CD4-positive, alpha-beta T cell treated with Interleukin-17A for 1 hour (primary cell): ENCODE measurements at regions not wholly inside any gene's neighbourhood (a gene's known extent, or its start where the extent isn't known, plus 50 kb on each side); places are given as distances from the start of the nearest gene placed in this dataset.
"Not testable (repeated sequence)": the region's sequence is repeated elsewhere in the genome, so short reads cannot be mapped to it uniquely, and the experiment has no call there.

Source experiments
- DNase-seq: peaks from one replicate; pipeline ENCODE4 v3.0.0-alpha.2; 2020

DNA sequence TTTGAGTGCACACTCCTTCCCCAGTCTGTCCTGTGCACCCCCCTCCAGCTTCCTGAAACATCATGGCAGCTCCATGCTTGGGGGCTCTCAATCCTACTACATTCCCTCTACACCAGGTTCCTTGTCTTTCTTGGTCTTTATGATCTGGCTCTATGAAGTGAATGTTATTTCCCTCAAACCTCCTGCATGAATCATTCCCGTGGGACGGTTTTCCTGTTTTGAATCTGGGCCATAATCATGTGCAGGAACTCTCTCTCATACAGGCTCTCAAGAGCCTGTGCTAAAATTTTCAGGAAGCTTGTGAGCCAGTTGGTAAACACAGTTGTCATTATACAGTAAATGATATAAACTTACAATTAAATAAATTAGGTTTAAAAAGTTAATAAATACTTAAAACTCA, 89.8 kb upstream of the KCNE2 start:
- DNase-seq = no peak

DNA sequence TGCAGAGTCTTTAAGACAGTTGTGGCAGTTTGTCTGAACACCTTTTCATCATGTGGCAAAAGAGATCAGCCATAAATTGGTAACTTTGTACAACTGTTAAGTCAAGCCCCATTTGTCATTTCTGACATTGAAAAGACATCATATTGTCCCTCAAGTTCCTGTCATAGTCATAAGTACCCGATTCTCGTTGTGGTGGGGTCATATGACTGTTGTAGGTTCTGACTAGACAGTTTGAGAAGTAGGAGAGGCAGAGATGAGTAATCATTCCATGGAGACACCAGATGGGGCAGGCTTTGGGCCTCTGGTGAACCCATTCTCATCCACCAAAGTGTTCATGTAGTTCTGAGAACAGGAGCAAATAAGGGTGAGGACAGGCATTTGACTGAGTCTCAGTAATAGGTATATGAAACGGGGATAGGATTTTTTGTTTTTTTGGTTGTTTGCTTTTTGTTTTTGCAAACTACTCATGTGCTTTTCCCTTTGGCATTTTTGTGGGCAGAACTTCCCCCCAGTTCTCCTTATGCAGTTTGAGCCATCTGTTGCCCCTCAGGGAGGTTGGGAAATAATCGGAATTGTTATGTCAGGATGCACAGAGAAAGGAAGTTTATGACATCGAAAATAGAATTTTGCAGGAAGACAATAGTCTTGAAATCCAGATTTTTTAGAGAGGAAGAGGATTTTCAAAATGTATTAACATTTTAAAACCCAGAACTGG, 86.9 kb upstream of the KCNE2 start:
- no peak for DNase-seq

DNA sequence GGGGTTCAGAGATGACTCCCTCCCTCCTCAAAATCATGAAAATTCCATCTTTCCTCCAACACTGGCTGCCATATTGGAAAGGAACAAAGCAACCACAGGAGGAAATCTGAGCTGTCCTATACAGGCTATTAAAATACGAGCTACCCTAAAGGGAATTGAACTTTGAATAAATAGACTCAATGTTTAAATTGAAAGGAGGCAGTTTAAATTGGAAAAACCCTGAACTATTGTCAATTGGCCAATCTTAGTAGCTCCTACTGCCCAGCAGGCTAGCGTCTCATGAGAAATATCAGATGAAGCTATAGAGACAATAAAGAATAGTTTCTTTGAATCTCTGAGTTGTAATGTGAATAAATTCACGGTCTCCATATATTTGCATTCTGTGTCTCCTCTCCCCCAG, 85.4 kb upstream of the KCNE2 start:
- no peak for DNase-seq

DNA sequence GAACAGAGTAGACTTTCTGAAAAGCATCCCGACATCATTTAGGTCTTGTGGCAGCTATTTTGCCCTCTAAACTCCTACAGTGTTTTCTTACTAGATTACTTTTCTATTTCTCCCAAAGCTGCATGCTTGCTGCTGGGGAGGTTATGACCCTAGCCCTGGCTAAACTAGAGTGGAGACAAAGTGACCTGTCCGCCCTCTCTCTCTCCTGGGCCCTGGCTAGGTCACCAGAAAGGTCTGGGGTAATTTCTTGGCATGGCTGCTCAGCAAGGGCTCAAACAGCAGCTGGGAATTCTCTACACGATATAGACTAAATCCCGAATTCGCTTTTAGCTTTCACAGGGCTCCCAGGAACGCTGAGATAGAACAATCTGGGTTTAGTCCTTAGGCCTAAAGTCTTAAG, 84.5 kb upstream of the KCNE2 start:
- no peak for DNase-seq

DNA sequence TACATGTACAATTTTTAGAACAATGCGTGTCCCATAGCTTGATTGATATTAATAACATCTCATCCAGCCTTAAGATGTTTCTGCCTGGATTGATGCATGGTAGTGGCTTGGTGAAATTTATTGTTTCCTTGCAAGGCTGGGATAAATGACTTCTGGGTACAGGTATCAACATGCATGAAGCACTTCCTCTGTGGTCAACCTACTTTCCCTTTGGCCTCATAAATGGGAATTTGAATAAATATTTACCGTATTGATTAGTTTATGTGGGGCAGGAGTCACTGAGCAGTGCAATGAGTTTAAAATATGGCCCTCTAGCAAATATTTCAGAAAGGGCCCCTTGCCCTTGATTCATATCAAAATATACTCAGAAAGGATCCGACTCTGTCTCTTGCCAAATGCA, 83.9 kb upstream of the KCNE2 start:
- DNase-seq = no peak

DNA sequence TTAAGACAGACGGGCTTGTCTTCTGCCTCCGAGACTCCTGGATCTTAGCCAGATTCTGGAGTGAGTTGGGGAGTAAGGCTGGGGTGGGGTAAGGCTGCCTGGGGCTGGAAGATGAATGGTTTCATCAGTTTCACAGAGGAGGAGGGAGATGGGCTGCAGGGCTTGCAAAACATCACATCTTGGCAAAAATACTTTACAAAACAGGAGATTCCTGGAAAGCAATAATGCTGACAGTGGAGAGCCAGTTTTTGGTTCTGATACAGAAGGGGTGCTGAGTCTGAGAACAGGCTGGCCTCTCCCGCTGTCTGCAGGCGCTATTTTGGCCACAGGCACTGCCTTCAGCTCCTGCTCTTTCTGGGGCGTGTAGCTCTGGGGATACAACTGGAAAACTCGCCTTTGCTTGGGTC, 83.4 kb upstream of the KCNE2 start:
- no peak for DNase-seq

DNA sequence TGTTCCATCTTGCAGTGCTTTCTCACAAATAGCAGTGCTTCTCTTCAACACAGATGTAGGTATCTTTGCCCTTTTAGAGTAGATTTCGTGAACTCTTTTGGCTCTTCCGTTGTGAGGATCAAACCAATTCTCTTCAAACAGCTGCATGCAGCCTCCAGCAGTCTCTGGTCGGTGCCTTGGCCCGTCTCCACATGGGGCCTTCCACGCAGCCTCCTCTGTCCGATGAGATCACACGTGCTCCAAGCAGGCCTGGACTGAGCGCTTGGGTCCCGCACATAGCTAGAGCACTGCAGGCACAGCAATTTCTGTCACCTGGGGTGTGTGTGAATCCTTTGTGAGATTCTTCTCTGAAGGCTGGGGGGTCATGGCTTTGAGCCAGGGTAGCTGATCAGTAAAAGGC, 82.8 kb upstream of the KCNE2 start:
- no peak for DNase-seq

DNA sequence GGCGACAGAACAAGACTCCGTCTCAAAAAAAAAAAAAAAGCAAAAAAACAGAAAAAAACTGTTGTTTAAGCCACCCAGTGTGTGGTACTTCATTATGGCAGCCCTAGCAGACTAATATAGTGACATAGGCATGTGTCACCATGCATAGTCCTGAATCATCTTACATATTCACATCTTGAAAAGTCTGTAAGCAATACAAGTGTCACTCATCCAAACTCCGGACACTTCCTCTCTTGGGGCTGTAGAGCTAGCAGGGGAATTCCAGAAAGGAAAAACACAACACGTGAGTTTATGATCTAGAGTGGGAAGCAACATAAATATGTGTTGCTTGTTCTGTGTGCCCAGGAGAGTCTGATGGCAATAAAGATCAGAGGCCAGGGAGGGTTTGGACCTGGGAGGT, 81.6 kb upstream of the KCNE2 start:
- DNase-seq = no peak

DNA sequence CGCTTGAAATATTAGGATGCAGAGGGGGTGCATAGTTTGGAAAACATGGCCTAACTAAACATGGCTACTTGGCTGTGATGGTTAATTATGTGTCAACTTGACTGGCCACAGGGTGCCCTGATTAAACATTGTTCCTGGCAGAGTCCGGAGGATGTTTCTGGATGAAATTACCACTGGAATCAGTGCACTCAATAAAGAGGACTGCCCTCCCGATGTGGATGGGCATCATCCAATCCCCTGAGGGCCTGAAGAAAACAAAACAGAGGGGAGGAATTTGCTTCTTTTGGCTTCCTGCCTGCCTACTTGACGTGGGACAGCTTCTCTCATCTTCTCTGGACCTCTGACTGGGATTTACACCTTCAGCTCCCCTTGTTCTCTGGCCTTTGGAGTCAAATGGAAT, 79.1 kb upstream of the KCNE2 start:
- no peak for DNase-seq

DNA sequence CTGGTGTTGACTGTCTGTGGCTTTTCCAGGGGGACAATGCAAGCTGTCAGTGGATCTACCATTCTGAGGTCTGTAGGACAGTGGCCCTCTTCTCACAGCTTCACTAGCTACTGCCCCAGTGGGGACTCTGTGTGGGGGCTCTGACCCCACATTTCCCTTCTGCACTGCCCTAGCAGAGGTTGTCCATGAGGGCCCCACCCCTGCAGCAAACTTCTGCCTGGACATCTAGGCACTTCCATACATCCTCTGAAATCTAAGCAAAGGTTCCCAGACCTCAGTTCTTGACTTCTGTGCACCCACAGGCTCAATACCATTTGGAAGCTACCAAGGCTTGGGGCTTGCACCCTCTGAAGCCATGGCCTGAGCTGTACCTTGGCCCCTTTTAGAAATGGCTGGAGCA, 75.8 kb upstream of the KCNE2 start:
- DNase-seq = not testable (repeated sequence)

DNA sequence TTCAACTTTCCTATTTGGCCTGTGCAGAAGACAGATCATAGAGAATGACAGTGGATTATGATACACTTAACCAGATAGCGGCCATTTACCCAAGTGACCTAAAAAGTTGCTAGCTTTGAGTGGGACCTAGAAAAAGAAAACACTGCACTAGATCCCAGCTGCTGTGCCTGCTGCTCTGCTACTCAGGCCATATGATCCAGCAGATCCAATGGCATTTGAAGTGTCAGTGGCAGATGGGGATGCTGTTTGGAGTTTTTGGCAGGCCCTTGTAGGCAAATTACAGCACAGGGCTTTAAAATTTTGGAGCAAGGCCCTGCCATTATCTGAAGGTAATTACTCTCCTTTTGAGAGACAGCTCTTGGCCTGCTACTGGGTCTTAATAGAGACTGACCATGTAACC, 74.0 kb upstream of the KCNE2 start:
- DNase-seq = no peak

DNA sequence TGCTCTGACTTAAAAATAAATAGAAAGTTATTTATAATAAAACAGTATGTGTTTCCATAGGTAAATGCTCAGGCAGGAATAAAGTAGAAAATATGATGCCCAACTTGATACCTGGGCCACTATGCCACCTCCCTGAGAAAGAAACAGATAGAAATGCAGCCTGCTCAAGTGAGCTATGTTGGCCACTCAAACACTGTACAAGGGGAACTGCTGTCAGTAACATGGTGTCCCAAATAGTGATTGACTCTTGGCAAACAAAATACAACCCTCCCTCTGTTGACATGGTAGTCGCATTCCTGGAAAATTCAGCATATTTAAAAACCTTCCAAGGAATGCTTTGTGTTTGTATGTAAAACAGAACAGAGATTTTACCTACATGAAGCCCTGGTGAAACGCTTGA, 66.9 kb upstream of the KCNE2 start:
- no peak for DNase-seq

DNA sequence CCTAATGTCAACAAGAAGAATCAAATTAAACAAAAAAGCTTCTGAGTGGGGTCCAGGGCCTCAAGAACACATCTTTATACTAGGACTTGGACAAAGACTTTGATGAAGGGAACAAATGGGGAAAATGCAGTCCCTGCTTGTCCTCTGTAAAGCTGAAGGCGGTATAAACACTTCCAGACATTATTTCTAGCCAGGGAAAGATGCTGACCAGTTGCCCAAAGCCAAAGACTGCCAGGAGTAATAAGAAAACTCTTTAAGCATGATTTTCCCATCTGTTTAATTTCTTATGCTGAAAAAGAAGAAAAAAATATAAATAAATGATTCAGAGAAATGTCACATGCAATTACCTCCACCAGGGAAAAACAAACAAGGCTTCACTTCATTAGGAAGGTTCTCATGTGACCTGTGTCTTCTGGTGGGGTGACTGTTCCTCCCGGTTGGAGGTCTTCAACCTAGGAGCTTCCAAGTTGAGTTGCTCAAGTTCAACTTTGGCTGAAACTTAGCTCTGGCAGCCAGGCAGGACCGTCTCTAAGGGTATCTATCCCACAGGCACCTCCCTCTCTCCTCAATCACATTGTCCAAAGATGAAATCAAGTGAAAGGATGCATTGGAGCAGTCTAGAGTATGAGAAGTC, 65.2 kb upstream of the KCNE2 start:
- DNase-seq = no peak

DNA sequence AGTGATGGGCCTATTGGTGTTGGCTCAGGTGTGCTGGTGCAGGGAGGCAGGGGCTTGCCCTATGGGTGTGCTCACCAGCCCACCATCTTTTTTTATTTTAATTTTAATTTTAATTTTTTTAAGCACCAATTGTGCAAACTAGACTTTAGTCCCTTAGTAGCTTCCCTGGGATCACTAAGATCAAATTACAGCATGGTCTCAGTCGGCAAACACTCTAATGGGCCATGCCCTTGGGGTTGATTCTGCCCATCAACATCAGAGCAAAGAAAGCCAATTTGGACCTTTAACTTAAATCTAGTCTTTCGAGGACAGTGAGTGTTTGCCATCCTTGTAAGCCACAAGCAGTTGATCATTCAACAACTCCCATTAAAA, 64.7 kb upstream of the KCNE2 start:
- DNase-seq = no peak

DNA sequence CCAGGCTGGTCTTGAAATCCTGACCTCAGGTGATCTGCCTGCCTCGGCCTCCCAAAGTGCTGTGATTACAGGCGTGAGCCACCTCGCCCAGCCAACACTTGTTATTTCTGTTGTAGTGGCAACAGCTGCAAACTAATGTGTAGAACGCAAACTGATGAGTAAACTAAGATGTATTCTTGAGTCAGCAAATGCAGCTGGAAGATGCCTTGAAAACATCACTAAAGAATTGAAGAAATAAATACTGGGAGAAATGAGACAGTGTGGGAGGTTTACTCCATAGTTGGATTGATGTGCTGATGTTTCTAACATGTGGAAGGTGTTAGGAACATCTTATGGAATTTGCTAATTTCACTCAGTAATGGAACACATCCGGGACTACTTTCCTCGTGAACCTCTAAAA, 61.3 kb upstream of the KCNE2 start:
- DNase-seq = no peak

DNA sequence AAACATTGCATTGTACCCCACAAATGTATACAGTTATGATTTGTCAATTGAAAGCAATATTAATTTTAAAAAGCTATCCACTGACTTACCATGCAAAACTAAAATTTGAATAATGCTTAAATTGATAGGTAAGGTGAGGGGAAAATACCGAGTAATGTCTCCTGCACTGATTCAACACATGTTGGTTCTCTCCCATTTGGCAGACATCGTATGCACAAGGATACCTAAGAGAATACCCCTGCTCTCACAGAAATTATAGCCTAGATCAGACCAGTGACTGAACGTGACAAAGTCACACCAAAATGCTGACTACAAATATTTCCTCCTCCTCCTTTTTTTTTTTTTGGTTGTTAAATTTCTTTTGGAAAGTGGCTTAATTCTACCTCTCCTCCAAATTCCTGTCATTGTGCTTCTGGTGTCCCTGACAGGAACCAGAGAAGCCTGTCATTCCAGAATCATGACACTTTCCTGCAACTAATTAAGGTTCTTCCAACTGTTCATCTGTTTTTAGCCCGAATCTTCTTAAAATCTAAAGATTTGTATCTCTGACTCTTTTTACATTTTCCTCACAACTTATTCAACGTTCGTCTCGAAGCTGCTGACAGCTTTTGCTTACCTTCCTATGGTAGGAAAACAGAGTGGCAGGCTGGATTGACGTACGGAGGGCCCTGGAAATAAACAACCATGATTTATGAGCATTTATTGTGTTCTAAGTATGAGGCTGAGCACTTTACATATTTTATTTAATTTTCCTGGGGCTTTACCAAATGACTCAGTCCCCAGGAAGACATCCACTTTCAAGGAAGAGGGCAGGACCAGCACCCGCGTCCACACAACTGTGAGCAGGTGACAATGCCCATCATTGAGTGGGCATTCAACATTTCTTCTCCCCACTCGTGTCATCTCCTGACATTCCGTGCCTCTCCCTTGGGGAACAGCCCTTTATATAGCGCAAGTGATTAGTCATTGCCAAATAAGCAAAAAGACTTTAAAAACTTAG, 57.9 kb upstream of the KCNE2 start:
- no peak for DNase-seq

DNA sequence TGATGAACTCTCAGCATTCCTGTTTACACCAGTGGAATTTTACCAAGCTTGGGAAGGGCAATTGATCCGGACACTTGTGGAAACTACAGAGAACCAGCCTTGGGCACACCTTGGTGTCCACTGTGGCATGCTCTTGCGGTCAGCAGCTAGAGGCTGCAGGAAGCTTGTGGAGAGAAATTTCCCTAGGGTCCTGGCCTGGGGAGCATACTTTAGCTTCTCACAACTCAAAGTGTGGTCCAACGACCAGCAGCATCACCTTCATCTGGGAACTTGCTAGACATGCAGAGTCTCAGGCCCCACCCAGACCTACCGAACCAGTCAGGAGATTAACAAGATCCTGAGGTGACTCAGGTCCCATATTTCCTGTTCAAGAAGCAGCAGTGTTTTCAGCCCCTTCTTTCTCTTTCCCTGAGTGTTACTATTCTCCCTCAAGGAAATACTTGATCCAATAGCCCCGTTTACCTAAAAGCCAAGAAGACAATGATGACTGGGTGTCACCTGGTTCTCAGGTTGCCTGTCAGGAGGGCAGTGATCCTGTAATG, 55.7 kb upstream of the KCNE2 start:
- no peak for DNase-seq

DNA sequence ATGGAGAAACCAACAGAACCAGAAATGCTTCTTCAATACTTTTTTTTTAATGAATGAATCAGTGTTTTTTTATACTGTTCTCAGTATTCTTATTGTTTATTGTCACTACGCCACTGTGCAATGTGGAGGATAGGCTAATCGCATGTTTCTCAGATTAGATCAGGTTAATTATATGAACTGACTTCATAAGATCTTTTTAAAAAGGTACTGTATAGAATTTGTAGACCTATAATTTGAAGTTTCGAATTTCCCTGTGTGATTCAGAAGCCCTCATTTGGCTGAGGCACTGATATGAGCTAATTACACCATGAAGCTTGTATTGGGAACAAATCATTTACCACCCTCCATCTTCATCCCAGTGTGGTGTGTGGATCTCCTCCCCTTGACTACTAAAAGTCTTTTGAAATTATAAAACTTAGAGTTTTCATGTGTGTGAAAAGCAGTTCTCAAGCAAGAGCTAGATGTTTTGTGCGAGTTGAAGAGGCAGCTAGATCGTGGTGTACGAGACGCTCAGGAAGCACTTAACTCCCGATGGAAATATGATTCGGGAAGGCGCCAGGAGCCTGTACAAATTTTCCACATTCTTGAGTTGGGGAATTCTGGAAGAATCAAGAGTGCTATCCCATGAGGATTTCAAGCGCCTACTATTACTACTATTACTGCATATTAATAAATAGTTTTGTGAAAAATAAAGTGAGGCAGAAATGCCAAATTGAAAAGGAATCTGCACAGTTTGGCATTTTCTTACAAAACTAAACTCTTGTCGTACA, 52.1 kb upstream of the KCNE2 start:
- DNase-seq = no peak

DNA sequence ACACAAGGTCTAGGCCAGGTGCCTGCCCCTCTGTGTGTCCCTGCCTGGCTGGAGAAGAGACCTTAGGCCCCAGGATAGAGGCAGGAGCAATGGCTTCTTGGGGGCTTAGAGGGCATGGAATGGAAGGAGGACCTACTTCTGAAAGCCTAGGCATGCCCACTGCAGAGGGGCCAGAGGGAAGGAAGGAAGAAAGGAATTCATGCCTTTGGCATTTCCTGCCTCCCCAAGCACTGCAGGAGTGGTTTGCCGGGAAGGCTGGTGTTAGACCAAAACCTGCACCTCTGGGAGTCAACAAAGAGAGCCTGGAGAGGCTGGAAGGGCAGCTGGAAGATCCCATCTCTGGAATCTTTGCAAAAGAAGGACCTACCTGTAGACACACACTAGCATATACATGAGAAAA, 50.7 kb upstream of the KCNE2 start:
- no peak for DNase-seq
